Neural progenitor cell (in vitro differentiated cells): ENCODE measurements at regions not wholly inside any gene's neighbourhood (a gene's known extent, or its start where the extent isn't known, plus 50 kb on each side); places are given as distances from the start of the nearest gene placed in this dataset.

Experiments
- DNase-seq: peaks from one replicate; pipeline ENCODE4 v3.0.0-alpha.2; 2016; ENCODE audit warnings: low spot score
- H2AFZ ChIP-seq: fragments of 200-600 bp; sonication (generic); replicated peaks from 2 replicates; pipeline ENCODE4 v1.6.1; 2016; ENCODE audit warnings: antibody characterized with exemption
- H3F3A ChIP-seq: fragments of 200-600 bp; sonication (generic); 2 replicates; pipeline ENCODE4 v1.6.1; 2016; ENCODE audit warnings: antibody characterized with exemption, low read depth
- H3K27ac ChIP-seq: fragments of 200-600 bp; sonication (generic); 2 replicates; pipeline ENCODE4 v1.5.1; 2016; ENCODE audit warnings: mild to moderate bottlenecking
- H3K27me3 ChIP-seq: fragments of 200-600 bp; sonication (generic); 2 replicates; pipeline ENCODE4 v1.6.1; 2016; ENCODE audit warnings: mild to moderate bottlenecking, moderate library complexity
- H3K36me3 ChIP-seq: fragments of 200-600 bp; sonication (generic); 2 replicates; pipeline ENCODE4 v1.5.1; 2016
- H3K4me1 ChIP-seq: fragments of 200-600 bp; sonication (generic); 2 replicates; pipeline ENCODE4 v1.6.1; 2016; ENCODE audit warnings: mixed run types
- H3K4me2 ChIP-seq: fragments of 200-600 bp; sonication (generic); 2 replicates; pipeline ENCODE4 v1.6.1; 2016
- H3K4me3 ChIP-seq: fragments of 200-600 bp; sonication (generic); 2 replicates; pipeline ENCODE4 v1.5.1; 2016
- H3K79me2 ChIP-seq: fragments of 200-600 bp; sonication (generic); 2 replicates; pipeline ENCODE4 v1.6.1; 2016; ENCODE audit warnings: low read depth
- H3K9ac ChIP-seq: fragments of 200-600 bp; sonication (generic); 2 replicates; pipeline ENCODE4 v1.6.1; 2016
- H3K9me3 ChIP-seq: fragments of 200-600 bp; sonication (generic); 2 replicates; pipeline ENCODE4 v1.5.1; 2016; ENCODE audit warnings: low read depth
- H4K20me1 ChIP-seq: fragments of 200-600 bp; sonication (generic); 2 replicates; pipeline ENCODE4 v1.6.1; 2016; ENCODE audit warnings: low read depth
- H3K27ac Mint-ChIP-seq: 3 replicates; pipeline ENCODE4 v1.8.0; 2021; ENCODE audit warnings: mixed read lengths
- H3K27me3 Mint-ChIP-seq: 2 replicates; pipeline ENCODE4 v1.8.0; 2022; ENCODE audit warnings: low read depth, mild to moderate bottlenecking, inconsistent platforms, moderate library complexity, mixed read lengths; ENCODE audit not compliant: insufficient read depth
- H3K36me3 Mint-ChIP-seq: 3 replicates; pipeline ENCODE4 v1.8.0; 2021; ENCODE audit warnings: mixed read lengths
- H3K4me1 Mint-ChIP-seq: 3 replicates; pipeline ENCODE4 v1.8.0; 2021; ENCODE audit warnings: mixed read lengths
- H3K4me3 Mint-ChIP-seq: 3 replicates; pipeline ENCODE4 v1.8.0; 2021; ENCODE audit warnings: mild to moderate bottlenecking, moderate library complexity, mixed read lengths
- H3K9me3 Mint-ChIP-seq: 3 replicates; pipeline ENCODE4 v1.8.0; 2020; ENCODE audit warnings: mixed read lengths
- CTCF ChIP-seq: fragments of 200-600 bp; sonication (generic); IDR thresholded peaks from 2 replicates; pipeline ENCODE4 v1.5.1; 2017; ENCODE audit warnings: antibody characterized with exemption, mild to moderate bottlenecking
- EZH2 ChIP-seq: fragments of 200-600 bp; sonication (generic); IDR thresholded peaks from 2 replicates; pipeline ENCODE4 v1.6.1; 2017; ENCODE audit warnings: antibody characterized with exemption, mild to moderate bottlenecking, moderate library complexity
- EZH2phosphoT487 ChIP-seq: fragments of 200-600 bp; sonication (generic); IDR thresholded peaks from 2 replicates; pipeline ENCODE4 v1.6.1; 2017; ENCODE audit warnings: antibody characterized with exemption

GRCh38 chr12:111192647-111193046, 176.2 kb downstream of the PHETA1 start:
- Histone ChIP-seq H3K36me3 (no peaks in the 10 kb centered on the region), H3K27ac (no peak overlapping the region), H3K9ac (no peak overlapping the region), H4K20me1 (peaks cover 14% of the 10 kb centered on the region), H3K4me1 (peaks cover 13% of the 10 kb centered on the region), H3F3A (no peaks in the 10 kb centered on the region), H3K9me3 (no peaks in the 10 kb centered on the region), H3K4me3 (no peak overlapping the region), H2AFZ (no peak overlapping the region), H3K4me2 (no peak overlapping the region), H3K27me3 (no peaks in the 10 kb centered on the region), H3K79me2 (no peaks in the 10 kb centered on the region)
- no peaks in the 10 kb centered on the region for H3K9me3 Mint-ChIP-seq
- H3K27ac Mint-ChIP-seq: peak overlapping the region; percentile 50
- no peak overlapping the region for H3K4me3 Mint-ChIP-seq
- no peak for DNase-seq
- H3K4me1 Mint-ChIP-seq: peaks cover 12% of the 10 kb centered on the region
- no peaks in the 10 kb centered on the region for H3K36me3 Mint-ChIP-seq
- H3K27me3 Mint-ChIP-seq: peaks cover 5% of the 10 kb centered on the region
- TF ChIP-seq EZH2 (no peak), CTCF (no peak), EZH2phosphoT487 (no peak)

- Mint-ChIP-seq H3K27me3 (peaks cover 5% of the 10 kb centered on the region), H3K4me1 (peaks cover 16% of the 10 kb centered on the region), H3K36me3 (no peaks in the 10 kb centered on the region), H3K27ac (no peak overlapping the region), H3K4me3 (no peak overlapping the region), H3K9me3 (no peaks in the 10 kb centered on the region)
- H3K9me3 ChIP-seq: no peaks in the 10 kb centered on the region
- H3K4me1 ChIP-seq: peaks cover 13% of the 10 kb centered on the region
- H3F3A ChIP-seq: no peaks in the 10 kb centered on the region
- H4K20me1 ChIP-seq: peaks cover 11% of the 10 kb centered on the region
- H3K4me3 ChIP-seq: no peak overlapping the region
- no peak overlapping the region for H3K9ac ChIP-seq
- no peak overlapping the region for H2AFZ ChIP-seq
- no peak overlapping the region for H3K4me2 ChIP-seq
- H3K79me2 ChIP-seq: no peaks in the 10 kb centered on the region
- no peaks in the 10 kb centered on the region for H3K36me3 ChIP-seq
- H3K27me3 ChIP-seq: no peaks in the 10 kb centered on the region
- H3K27ac ChIP-seq: no peak overlapping the region
- no peak for DNase-seq
- TF ChIP-seq CTCF: no peak
- TF ChIP-seq EZH2: no peak
- TF ChIP-seq EZH2phosphoT487: no peak
Measured at GRCh38 chr12:111190741-111191526, 178.0 kb downstream of the PHETA1 start.

GRCh38 chr12:111189792-111190191, 179.1 kb downstream of the PHETA1 start:
- H3K9me3 ChIP-seq: no peaks in the 10 kb centered on the region
- H3K4me3 Mint-ChIP-seq: no peak overlapping the region
- no peak overlapping the region for H3K27ac Mint-ChIP-seq
- no peak overlapping the region for H3K4me2 ChIP-seq
- H3K27me3 Mint-ChIP-seq: peaks cover 3% of the 10 kb centered on the region
- H3K9me3 Mint-ChIP-seq: no peaks in the 10 kb centered on the region
- no peaks in the 10 kb centered on the region for H3K79me2 ChIP-seq
- H2AFZ ChIP-seq: no peak overlapping the region
- H3K4me3 ChIP-seq: no peak overlapping the region
- no peak overlapping the region for H3K27ac ChIP-seq
- no peaks in the 10 kb centered on the region for H3K36me3 ChIP-seq
- peaks cover 11% of the 10 kb centered on the region for H4K20me1 ChIP-seq
- peaks cover 13% of the 10 kb centered on the region for H3K4me1 ChIP-seq
- TF ChIP-seq CTCF: no peak
- TF ChIP-seq EZH2: no peak
- no peak for TF ChIP-seq EZH2phosphoT487
- peaks cover 16% of the 10 kb centered on the region for H3K4me1 Mint-ChIP-seq
- H3K27me3 ChIP-seq: no peaks in the 10 kb centered on the region
- H3K9ac ChIP-seq: no peak overlapping the region
- no peaks in the 10 kb centered on the region for H3F3A ChIP-seq
- no peak for DNase-seq
- no peaks in the 10 kb centered on the region for H3K36me3 Mint-ChIP-seq
